GM21786 (cell line): ENCODE measurements at regions not wholly inside any gene's neighbourhood (a gene's known extent, or its start where the extent isn't known, plus 50 kb on each side); places are given as distances from the start of the nearest gene placed in this dataset.

ENCODE experiments used
- ATAC-seq: cut with Tn5 transposase; IDR thresholded peaks from one replicate; pipeline ENCODE4 v1.9.1; 2021; ENCODE audit not compliant: unreplicated experiment

GRCh38 chr13:74973935-74974879 lies 507.8 kb downstream of the TBC1D4 start:
- ATAC-seq, result no peak

- ATAC-seq, result no peak
Observed at GRCh38 chr13:74969419-74969818, 512.5 kb downstream of the TBC1D4 start.

- ATAC-seq, result no peak
Observed at GRCh38 chr13:74966814-74967424, 515.0 kb downstream of the TBC1D4 start.

- no peak for ATAC-seq
Observed at GRCh38 chr13:74966275-74966674, 515.7 kb downstream of the TBC1D4 start.

- no peak for ATAC-seq
Observed at GRCh38 chr13:74945637-74946036, 536.3 kb downstream of the TBC1D4 start.

GRCh38 chr13:74931698-74932433 lies 550.1 kb downstream of the TBC1D4 start:
- ATAC-seq, result no peak

GRCh38 chr13:74930402-74931165 lies 551.4 kb downstream of the TBC1D4 start:
- ATAC-seq, result no peak

- no peak for ATAC-seq
Observed at GRCh38 chr13:74929436-74929835, 552.5 kb downstream of the TBC1D4 start.

GRCh38 chr13:74927823-74928222 lies 554.1 kb downstream of the TBC1D4 start:
- ATAC-seq, result no peak

GRCh38 chr13:74922963-74923362 lies 559.0 kb downstream of the TBC1D4 start:
- no peak for ATAC-seq

GRCh38 chr13:74921326-74921725 lies 560.6 kb downstream of the TBC1D4 start:
- no peak for ATAC-seq

- no peak for ATAC-seq
Observed at GRCh38 chr13:74920920-74921319, 561.0 kb downstream of the TBC1D4 start.

- ATAC-seq, result no peak
Observed at GRCh38 chr13:74920361-74920760, 561.6 kb downstream of the TBC1D4 start.

- ATAC-seq, result no peak
Observed at GRCh38 chr13:74919914-74920313, 562.1 kb downstream of the TBC1D4 start.

- no peak for ATAC-seq
Observed at GRCh38 chr13:74912898-74913297, 569.1 kb downstream of the TBC1D4 start.

- ATAC-seq, result no peak
Observed at GRCh38 chr13:74910415-74910814, 571.6 kb downstream of the TBC1D4 start.

- ATAC-seq, result no peak
Observed at GRCh38 chr13:74907788-74908187, 574.2 kb downstream of the TBC1D4 start.

GRCh38 chr13:74904556-74904955 lies 577.4 kb downstream of the TBC1D4 start:
- ATAC-seq, result no peak

- no peak for ATAC-seq
Observed at GRCh38 chr13:74895042-74895796, 586.8 kb downstream of the TBC1D4 start.

GRCh38 chr13:74892096-74892495 lies 589.9 kb downstream of the TBC1D4 start:
- ATAC-seq, result no peak
